GM10248 (cell line): ENCODE measurements at regions not wholly inside any gene's neighbourhood (a gene's known extent, or its start where the extent isn't known, plus 50 kb on each side); places are given as distances from the start of the nearest gene placed in this dataset.

Experiments used
- CTCF ChIA-PET: fragments of 300-600 bp; sonication (Branson Sonifier 250); formaldehyde crosslinking; extraction: SDS; loops from one replicate; lab custom pipeline; 2021; ENCODE audit warnings: antibody characterized with exemption; lab: Yijun Ruan, JAX
- POLR2A ChIA-PET: fragments of 350-650 bp; sonication (Branson Sonifier 250); formaldehyde crosslinking; extraction: SDS; loops from one replicate; lab custom pipeline; 2020; ENCODE audit warnings: antibody characterized with exemption; lab: Yijun Ruan, JAX
- DNase-seq: peaks from one replicate; pipeline ENCODE4 v3.0.0; 2012; ENCODE audit errors: extremely low spot score
- CTCF ChIP-seq: IDR thresholded peaks from 2 replicates; pipeline ENCODE4 v1.5.1; 2012; ENCODE audit warnings: mild to moderate bottlenecking, low read depth; ENCODE audit errors: extremely low read depth, missing control alignments, control extremely low read depth

- no peak for TF ChIP-seq CTCF
- ChIA-PET POLR2A (no interaction called here), CTCF (no interaction called here)
Observed at GRCh38 chr2:861655-862354, 88.8 kb upstream of the SNTG2 start.

GRCh38 chr2:860259-860855 is 90.3 kb upstream of the SNTG2 start:
- no peak for DNase-seq
- POLR2A ChIA-PET, result no interaction called here
- CTCF ChIA-PET, result no interaction called here
- no peak for TF ChIP-seq CTCF

More at GRCh38 chr2:861655-862354, 88.8 kb upstream of the SNTG2 start:
- no peak for DNase-seq

GRCh38 chr2:858646-859045 is 92.0 kb upstream of the SNTG2 start:
- DNase-seq, result no peak
- no peak for TF ChIP-seq CTCF
- CTCF ChIA-PET, result interaction anchor here (0.8 kb wide), 1 partner anchor 144 kb away, joined by 3 read pairs; no protein-coding TSS in a partner anchor
- POLR2A ChIA-PET, result no interaction called here

GRCh38 chr2:857937-858336 is 92.7 kb upstream of the SNTG2 start:
- DNase-seq, result no peak
- TF ChIP-seq CTCF, result no peak
- ChIA-PET POLR2A (no interaction called here), CTCF (no interaction called here)

GRCh38 chr2:857081-857480 is 93.6 kb upstream of the SNTG2 start:
- CTCF ChIA-PET, result interaction anchor here (1.6 kb wide), 2 partner anchors 688 to 689 kb away, joined by 3 to 4 read pairs; no protein-coding TSS in a partner anchor
- POLR2A ChIA-PET, result no interaction called here
- DNase-seq, result no peak
- TF ChIP-seq CTCF, result no peak

GRCh38 chr2:856456-856855 is 94.2 kb upstream of the SNTG2 start:
- no peak for TF ChIP-seq CTCF
- ChIA-PET CTCF (interaction anchor here (0.8 to 1.8 kb wide), 6 partner anchors 9 to 962 kb away, joined by 3 to 4 read pairs (median 4); no protein-coding TSS in a partner anchor), POLR2A (no interaction called here)
- DNase-seq, result no peak
